IMR-90 (cell line): ENCODE measurements at regions not wholly inside any gene's neighbourhood (a gene's known extent, or its start where the extent isn't known, plus 50 kb on each side); places are given as distances from the start of the nearest gene placed in this dataset.

Source experiments
- ATAC-seq: fragments of 200-7000 bp; cut with Tn5 transposase; 2 replicates; pipeline ENCODE4 v1.9.1; 2020; ENCODE audit warnings: low read depth, mild to moderate bottlenecking, moderate library complexity
- BruUV-seq: library from RNA; stranded (reverse); fragments of 400-500 nt; replicated peaks from 2 replicates; lab custom pipeline; 2021; lab: Mats Ljungman, UMichigan
- CTCF ChIA-PET: fragments of 300-600 bp; formaldehyde crosslinking; extraction: SDS; loops from one replicate; lab custom pipeline; 2021; ENCODE audit warnings: antibody characterized with exemption; lab: Yijun Ruan, JAX
- POLR2A ChIA-PET: fragments of 300-600 bp; sonication (Branson Sonifier 250); formaldehyde crosslinking; loops from one replicate; lab custom pipeline; 2022; ENCODE audit warnings: antibody characterized with exemption; ENCODE audit not compliant: unreplicated experiment; lab: Charles Lee
- DNase-seq: peaks from one replicate; pipeline ENCODE4 v3.0.0; 2013
- H2AFZ ChIP-seq: replicated peaks from 2 replicates; pipeline ENCODE3; 2013; ENCODE audit warnings: low read length, mild to moderate bottlenecking; ENCODE audit not compliant: poor library complexity
- H2AK5ac ChIP-seq: 2 replicates; pipeline ENCODE4 v1.6.1; 2013; ENCODE audit warnings: low read depth, low read length, inconsistent platforms
- H2AK9ac ChIP-seq: replicated peaks from 2 replicates; pipeline ENCODE3; 2013; ENCODE audit warnings: mild to moderate bottlenecking, low read depth, low read length, moderate library complexity; ENCODE audit not compliant: poor library complexity
- H2BK120ac ChIP-seq: 2 replicates; pipeline ENCODE4 v1.6.1; 2013; ENCODE audit warnings: low read depth, low read length, inconsistent platforms
- H2BK15ac ChIP-seq: 3 replicates; pipeline ENCODE4 v1.6.1; 2013; ENCODE audit warnings: low read depth, low read length, inconsistent platforms
- H2BK20ac ChIP-seq: 2 replicates; pipeline ENCODE4 v1.6.1; 2013; ENCODE audit warnings: low read depth, mild to moderate bottlenecking, inconsistent platforms, low read length, moderate library complexity
- H2BK5ac ChIP-seq: 2 replicates; pipeline ENCODE4 v1.6.1; 2013; ENCODE audit warnings: mild to moderate bottlenecking, low read depth, low read length, inconsistent platforms; ENCODE audit not compliant: poor library complexity, severe bottlenecking
- H3K14ac ChIP-seq: replicated peaks from 2 replicates; pipeline ENCODE4 v1.6.1; 2013; ENCODE audit warnings: low read depth, low read length, inconsistent platforms
- H3K18ac ChIP-seq: 2 replicates; pipeline ENCODE4 v1.6.1; 2013; ENCODE audit warnings: low read depth, low read length, control low read depth
- H3K23ac ChIP-seq: 2 replicates; pipeline ENCODE4 v1.6.1; 2013; ENCODE audit warnings: low read depth, low read length, inconsistent platforms
- H3K27ac ChIP-seq: 2 replicates; pipeline ENCODE4 v1.5.1; 2013; ENCODE audit warnings: mild to moderate bottlenecking, control low read depth, low read length; ENCODE audit not compliant: insufficient read depth
- H3K27me3 ChIP-seq: 2 replicates; pipeline ENCODE4 v1.6.1; 2013; ENCODE audit warnings: low read length; ENCODE audit not compliant: control insufficient read depth, insufficient read depth
- H3K36me3 ChIP-seq: 2 replicates; pipeline ENCODE4 v1.6.1; 2013; ENCODE audit warnings: low read length, mixed read lengths; ENCODE audit not compliant: control insufficient read depth, insufficient read depth
- H3K4ac ChIP-seq: 2 replicates; pipeline ENCODE4 v1.6.1; 2013; ENCODE audit warnings: low read depth, low read length, inconsistent platforms
- H3K4me1 ChIP-seq: 2 replicates; pipeline ENCODE4 v1.6.1; 2013; ENCODE audit warnings: low read length, mixed read lengths; ENCODE audit not compliant: control insufficient read depth, insufficient read depth
- H3K4me2 ChIP-seq: 2 replicates; pipeline ENCODE4 v1.6.1; 2013; ENCODE audit warnings: low read depth, mild to moderate bottlenecking, control low read depth, low read length, moderate library complexity
- H3K4me3 ChIP-seq: 2 replicates; pipeline ENCODE4 v1.5.1; 2013; ENCODE audit warnings: low read depth, mild to moderate bottlenecking, control low read depth, low read length, moderate library complexity; ENCODE audit not compliant: insufficient read depth
- H3K56ac ChIP-seq: 2 replicates; pipeline ENCODE4 v1.6.1; 2013; ENCODE audit warnings: low read length, inconsistent platforms; ENCODE audit not compliant: insufficient read depth; ENCODE audit errors: extremely low read depth
- H3K79me1 ChIP-seq, 2 experiments: 2 replicates each; pipeline ENCODE4 v1.6.1; 2013; ENCODE audit warnings: low read length in 2 of 2, inconsistent platforms in 1 of 2, low read depth in 1 of 2
- H3K9ac ChIP-seq: 2 replicates; pipeline ENCODE4 v1.6.1; 2013; ENCODE audit warnings: low read depth, low read length, control low read depth
- H3K9me1 ChIP-seq: 2 replicates; pipeline ENCODE4 v1.6.1; 2013; ENCODE audit warnings: low read length, inconsistent platforms; ENCODE audit not compliant: insufficient read depth
- H3K9me3 ChIP-seq: 2 replicates; pipeline ENCODE4 v1.6.1; 2013; ENCODE audit warnings: low read length; ENCODE audit not compliant: control insufficient read depth, insufficient read depth
- H4K20me1 ChIP-seq: 2 replicates; pipeline ENCODE4 v1.6.1; 2013; ENCODE audit warnings: low read length, inconsistent platforms; ENCODE audit not compliant: insufficient read depth
- H4K5ac ChIP-seq: 2 replicates; pipeline ENCODE4 v1.6.1; 2013; ENCODE audit warnings: mild to moderate bottlenecking, low read depth, low read length, control low read depth
- H4K8ac ChIP-seq, 2 experiments: 2 replicates each; pipeline ENCODE4 v1.6.1; 2013; ENCODE audit warnings: low read depth in 2 of 2, low read length in 2 of 2, control low read depth in 1 of 2, inconsistent platforms in 1 of 2
- H4K91ac ChIP-seq: 2 replicates; pipeline ENCODE4 v1.6.1; 2013; ENCODE audit warnings: low read depth, low read length, inconsistent platforms; ENCODE audit not compliant: insufficient read depth
- CEBPB ChIP-seq: IDR thresholded peaks from 2 replicates; pipeline ENCODE4 v1.6.1; 2012; ENCODE audit warnings: low read depth, low read length, improper control_type of control experiment
- CHD1 ChIP-seq: IDR thresholded peaks from 2 replicates; pipeline ENCODE4 v1.6.1; 2012; ENCODE audit warnings: low read depth, low read length, improper control_type of control experiment
- FOS ChIP-seq: fragments of 150-350 bp; IDR thresholded peaks from 2 replicates; pipeline ENCODE4 v1.6.1; 2016; ENCODE audit warnings: low read depth, low read length
- MAFK ChIP-seq: IDR thresholded peaks from 2 replicates; pipeline ENCODE4 v1.6.1; 2012; ENCODE audit warnings: low read depth, low read length, improper control_type of control experiment
- MAZ ChIP-seq: IDR thresholded peaks from 2 replicates; pipeline ENCODE4 v1.6.1; 2012; ENCODE audit warnings: low read depth, mild to moderate bottlenecking, low read length, improper control_type of control experiment, moderate library complexity, borderline replicate concordance
- MXI1 ChIP-seq: IDR thresholded peaks from 2 replicates; pipeline ENCODE4 v1.6.1; 2012; ENCODE audit warnings: low read depth, mild to moderate bottlenecking, low read length, moderate library complexity, borderline replicate concordance
- NFE2L2 ChIP-seq: fragments of 150-350 bp; IDR thresholded peaks from 2 replicates; pipeline ENCODE4 v1.6.1; 2016; ENCODE audit warnings: low read depth, mild to moderate bottlenecking, low read length
- POLR2A ChIP-seq: IDR thresholded peaks from 2 replicates; pipeline ENCODE4 v1.6.1; 2012; ENCODE audit warnings: mild to moderate bottlenecking, low read depth, low read length
- RAD21 ChIP-seq: IDR thresholded peaks from 2 replicates; pipeline ENCODE4 v1.6.1; 2012; ENCODE audit warnings: low read length, improper control_type of control experiment
- RCOR1 ChIP-seq: IDR thresholded peaks from 2 replicates; pipeline ENCODE4 v1.6.1; 2012; ENCODE audit warnings: mild to moderate bottlenecking, low read length, improper control_type of control experiment; ENCODE audit not compliant: insufficient replicate concordance
- RFX5 ChIP-seq: IDR thresholded peaks from 2 replicates; pipeline ENCODE4 v1.8.0; 2012; ENCODE audit warnings: low read depth, mild to moderate bottlenecking, low read length, moderate library complexity
- SMC3 ChIP-seq: fragments of 150-350 bp; IDR thresholded peaks from 2 replicates; pipeline ENCODE4 v1.6.1; 2016; ENCODE audit warnings: low read depth, mild to moderate bottlenecking, antibody characterized with exemption, low read length, moderate library complexity
- WGBS, 2 experiments: methylation state at CpG; one replicate each; pipeline versions ENCODE4 v1.1.5 to v1.1.7; 2013; ENCODE audit warnings: missing lambda C conversion rate in 2 of 2; ENCODE audit not compliant: insufficient read length in 1 of 2; ENCODE audit errors: extremely low coverage in 2 of 2; 5-methylcytosine and 5-hydroxymethylcytosine counted together
- dilution Hi-C: fragments of 300-500 bp; cut with HindIII; formaldehyde crosslinking; loops from one replicate; pipeline ENCODE4 v1.14.3; 2018; ENCODE audit warnings: low sequenced_read_pairs; ENCODE audit not compliant: unreplicated experiment
- in situ Hi-C: fragments of 300-500 bp; cut with MboI; formaldehyde crosslinking; loops from 3 replicates; pipeline ENCODE4 v1.14.3; 2019; ENCODE audit warnings: low sequenced_read_pairs, inconsistent platforms, mixed read lengths
- intact Hi-C: fragments of 100-400 bp; cut with micrococcal nuclease; formaldehyde crosslinking; loops from 2 replicates; pipeline ENCODE4 v1.10.0; 2022
- TF ChIP-seq, protein P1 (sequence below): fragments of 150-350 bp; IDR thresholded peaks from 2 replicates; pipeline ENCODE4 v1.6.1; 2017; ENCODE audit warnings: mild to moderate bottlenecking, antibody characterized with exemption, low read length, low read depth
- TF ChIP-seq, protein P2 (sequence below): fragments of 150-350 bp; IDR thresholded peaks from 2 replicates; pipeline ENCODE4 v1.6.1; 2016; ENCODE audit warnings: low read depth, mild to moderate bottlenecking, low read length, moderate library complexity, borderline replicate concordance
- TF ChIP-seq, protein P3 (sequence below): conservative IDR thresholded peaks from 2 replicates; pipeline ENCODE4 v1.5.1; 2012; ENCODE audit warnings: mild to moderate bottlenecking, low read depth, low read length, improper control_type of control experiment

DNA sequence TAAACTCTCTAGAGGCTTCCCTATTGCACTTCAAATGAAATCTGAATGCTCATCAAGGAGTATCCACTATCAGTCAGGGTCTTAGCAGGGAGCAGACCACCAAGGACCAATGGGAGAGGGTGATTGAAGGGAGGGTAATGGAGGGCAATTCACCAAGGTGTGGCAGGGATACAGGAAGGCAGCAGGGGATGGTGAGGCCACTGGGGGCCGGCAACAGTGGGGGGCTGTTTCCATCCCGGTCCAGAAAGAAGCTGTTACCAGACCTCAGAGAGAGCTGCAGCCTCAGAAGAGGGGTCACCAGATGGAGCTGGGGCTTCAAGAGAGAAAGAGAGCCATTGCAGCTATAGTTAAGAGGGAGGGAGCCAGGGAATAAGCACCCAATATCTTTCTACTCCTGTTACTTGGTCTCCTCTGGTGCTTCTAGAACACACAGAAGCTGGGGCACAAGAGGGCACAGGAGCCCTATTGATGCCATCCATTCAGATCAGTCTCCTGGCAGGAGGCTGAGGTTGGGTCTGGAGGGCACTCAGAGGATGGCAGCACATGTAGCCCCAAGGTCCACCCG, 417.6 kb downstream of the PTPRU start:
- Histone ChIP-seq H3K56ac (no peak overlapping the region), H4K20me1 (no peaks in the 10 kb centered on the region), H2AK5ac (no peak overlapping the region), H3K4ac (no peak overlapping the region), H3K27ac (no peak overlapping the region), H3K9me1 (no peaks in the 10 kb centered on the region), H3K9me3 (no peaks in the 10 kb centered on the region), H3K18ac (no peak overlapping the region), H4K5ac (no peak overlapping the region), H4K91ac (no peak overlapping the region), H2BK20ac (no peak overlapping the region), H3K36me3 (no peaks in the 10 kb centered on the region), H2AK9ac (no peak overlapping the region), H3K9ac (no peak overlapping the region), H2AFZ (no peak overlapping the region), H2BK5ac (no peak overlapping the region), H3K4me1 (no peaks in the 10 kb centered on the region), H4K8ac (no peak overlapping the region), H3K23ac (no peak overlapping the region), H2BK15ac (no peak overlapping the region), H3K79me1 (no peaks in the 10 kb centered on the region), H3K14ac (no peak overlapping the region), H3K4me3 (no peak overlapping the region), H3K4me2 (no peak overlapping the region), H2BK120ac (no peak overlapping the region), H3K27me3 (peaks cover 4% of the 10 kb centered on the region; the same call in 1 of the 2 replicates)
- in situ Hi-C loops (no loop called here), dilution Hi-C loops (no loop called here), intact Hi-C loops (no loop called here)
- no TSS peak for BruUV-seq
- ATAC-seq: no peak
- WGBS, 2 experiments: no CpG with 5 or more reads among the region's 3 CpGs
- TF ChIP-seq MAFK: no peak
- no peak for TF ChIP-seq RAD21
- no peak for TF ChIP-seq CHD1
- TF ChIP-seq NFE2L2: no peak
- TF ChIP-seq, protein P1, sequence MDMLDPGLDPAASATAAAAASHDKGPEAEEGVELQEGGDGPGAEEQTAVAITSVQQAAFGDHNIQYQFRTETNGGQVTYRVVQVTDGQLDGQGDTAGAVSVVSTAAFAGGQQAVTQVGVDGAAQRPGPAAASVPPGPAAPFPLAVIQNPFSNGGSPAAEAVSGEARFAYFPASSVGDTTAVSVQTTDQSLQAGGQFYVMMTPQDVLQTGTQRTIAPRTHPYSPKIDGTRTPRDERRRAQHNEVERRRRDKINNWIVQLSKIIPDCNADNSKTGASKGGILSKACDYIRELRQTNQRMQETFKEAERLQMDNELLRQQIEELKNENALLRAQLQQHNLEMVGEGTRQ: no peak
- TF ChIP-seq MXI1: no peak
- TF ChIP-seq POLR2A: no peak
- TF ChIP-seq SMC3: no peak
- no peak for TF ChIP-seq CEBPB
- no peak for TF ChIP-seq MAZ
- no peak for TF ChIP-seq FOS
- TF ChIP-seq, protein P2, sequence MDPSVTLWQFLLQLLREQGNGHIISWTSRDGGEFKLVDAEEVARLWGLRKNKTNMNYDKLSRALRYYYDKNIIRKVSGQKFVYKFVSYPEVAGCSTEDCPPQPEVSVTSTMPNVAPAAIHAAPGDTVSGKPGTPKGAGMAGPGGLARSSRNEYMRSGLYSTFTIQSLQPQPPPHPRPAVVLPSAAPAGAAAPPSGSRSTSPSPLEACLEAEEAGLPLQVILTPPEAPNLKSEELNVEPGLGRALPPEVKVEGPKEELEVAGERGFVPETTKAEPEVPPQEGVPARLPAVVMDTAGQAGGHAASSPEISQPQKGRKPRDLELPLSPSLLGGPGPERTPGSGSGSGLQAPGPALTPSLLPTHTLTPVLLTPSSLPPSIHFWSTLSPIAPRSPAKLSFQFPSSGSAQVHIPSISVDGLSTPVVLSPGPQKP: no peak
- TF ChIP-seq, protein P3, sequence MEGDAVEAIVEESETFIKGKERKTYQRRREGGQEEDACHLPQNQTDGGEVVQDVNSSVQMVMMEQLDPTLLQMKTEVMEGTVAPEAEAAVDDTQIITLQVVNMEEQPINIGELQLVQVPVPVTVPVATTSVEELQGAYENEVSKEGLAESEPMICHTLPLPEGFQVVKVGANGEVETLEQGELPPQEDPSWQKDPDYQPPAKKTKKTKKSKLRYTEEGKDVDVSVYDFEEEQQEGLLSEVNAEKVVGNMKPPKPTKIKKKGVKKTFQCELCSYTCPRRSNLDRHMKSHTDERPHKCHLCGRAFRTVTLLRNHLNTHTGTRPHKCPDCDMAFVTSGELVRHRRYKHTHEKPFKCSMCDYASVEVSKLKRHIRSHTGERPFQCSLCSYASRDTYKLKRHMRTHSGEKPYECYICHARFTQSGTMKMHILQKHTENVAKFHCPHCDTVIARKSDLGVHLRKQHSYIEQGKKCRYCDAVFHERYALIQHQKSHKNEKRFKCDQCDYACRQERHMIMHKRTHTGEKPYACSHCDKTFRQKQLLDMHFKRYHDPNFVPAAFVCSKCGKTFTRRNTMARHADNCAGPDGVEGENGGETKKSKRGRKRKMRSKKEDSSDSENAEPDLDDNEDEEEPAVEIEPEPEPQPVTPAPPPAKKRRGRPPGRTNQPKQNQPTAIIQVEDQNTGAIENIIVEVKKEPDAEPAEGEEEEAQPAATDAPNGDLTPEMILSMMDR: no peak
- TF ChIP-seq RFX5: no peak
- TF ChIP-seq RCOR1: no peak
- CTCF ChIA-PET: no interaction called here
- POLR2A ChIA-PET: no interaction called here
- DNase-seq: no peak
